Stomach (tissue), 8 donors: ENCODE measurements at regions not wholly inside any gene's neighbourhood (a gene's known extent, or its start where the extent isn't known, plus 50 kb on each side); places are given as distances from the start of the nearest gene placed in this dataset.

ENCODE experiments used
- DNase-seq, 2 donors: peaks; one replicate each; pipeline versions ENCODE4 v3.0.0 to v3.0.0-alpha.2; 2013 to 2019
- H3K27ac ChIP-seq, 5 donors: fragments of 200-600 bp in 4 of 5; sonication (generic) in 4 of 5; one replicate each; pipeline ENCODE4 v1.5.1; 2013 to 2019; ENCODE audit warnings: mild to moderate bottlenecking in 1 of 5, moderate library complexity in 1 of 5
- H3K27me3 ChIP-seq, 3 donors: fragments of 200-600 bp; sonication (generic); one replicate each; pipeline ENCODE4 v1.5.1; 2017 to 2019; ENCODE audit warnings: mixed run types in 1 of 3
- H3K36me3 ChIP-seq, 4 donors: fragments of 200-600 bp; sonication (generic); 1 replicate in 3 of 4; 2 replicates in 1 of 4; pipeline ENCODE4 v1.5.1; 2016 to 2019
- H3K4me1 ChIP-seq, 4 donors: fragments of 200-600 bp; sonication (generic); one replicate each; pipeline ENCODE4 v1.5.1; 2016 to 2019
- H3K4me3 ChIP-seq, 4 donors: fragments of 200-600 bp; sonication (generic) in 3 of 4; one replicate each; pipeline ENCODE4 v1.5.1; 2016 to 2019; ENCODE audit warnings: mild to moderate bottlenecking in 1 of 4
- H3K9me3 ChIP-seq, 4 donors: fragments of 200-600 bp; sonication (generic); one replicate each; pipeline ENCODE4 v1.5.1; 2016 to 2019
- CTCF ChIP-seq, 7 experiments: fragments of 450-650 bp in 4 of 7; fragments of 200-600 bp in 3 of 7; sonication (generic) in 3 of 7; IDR thresholded peaks; one replicate each; pipeline ENCODE4 v1.5.1; 2016 to 2019; ENCODE audit warnings: antibody characterized with exemption in 7 of 7, control low read depth in 2 of 7, mild to moderate bottlenecking in 1 of 7
- EP300 ChIP-seq: sonication (generic); formaldehyde crosslinking; IDR thresholded peaks from one replicate; pipeline ENCODE4 v1.6.1; 2017; ENCODE audit warnings: antibody characterized with exemption
- POLR2A ChIP-seq, 4 donors: fragments of 450-650 bp; IDR thresholded peaks; one replicate each; pipeline ENCODE4 v1.6.1; 2016; ENCODE audit warnings: antibody characterized with exemption in 4 of 4, control low read depth in 2 of 4, mild to moderate bottlenecking in 1 of 4, moderate library complexity in 1 of 4
- POLR2AphosphoS5 ChIP-seq, 3 donors: sonication (generic); formaldehyde crosslinking; IDR thresholded peaks; one replicate each; pipeline ENCODE4 v1.6.1; 2016; ENCODE audit warnings: antibody characterized with exemption in 3 of 3
- WGBS, 5 donors: extraction: QIAGEN DNeasy Blood & Tissue Kit in 3 of 5; methylation state at CpG; one replicate each; pipeline versions ENCODE4 v1.1.5 to v1.1.7; 2013 to 2018; 5-methylcytosine and 5-hydroxymethylcytosine counted together
- intact Hi-C: fragments of 100-400 bp; cut with DNase I; formaldehyde crosslinking; loops from one replicate; pipeline ENCODE4 v1.15.1; 2023; ENCODE audit warnings: low total_unique reads
- donor health status: healthy with polysubstance abuse.
- donor health status: Bipolar disorder and iron deficiency.
- donor health status: healthy.

- Histone ChIP-seq H3K27me3 (peaks cover 0 to 74% (median 24%) of the 10 kb centered on the region in 3 donors), H3K27ac (no peak overlapping the region), H3K36me3 (no peaks in the 10 kb centered on the region), H3K4me1 (no peaks in the 10 kb centered on the region), H3K4me3 (no peak overlapping the region), H3K9me3 (no peaks in the 10 kb centered on the region)
- TF ChIP-seq CTCF (IDR thresholded peaks at IDR 0.05): no peak
- no peak for TF ChIP-seq POLR2AphosphoS5 (IDR thresholded peaks at IDR 0.05)
- no peak for TF ChIP-seq POLR2A (IDR thresholded peaks at IDR 0.05)
- TF ChIP-seq EP300: no peak
- DNase-seq: no peak
- WGBS, 5 donors: 62 to 75% (median 63%) methylated on average over 7 to 10 of the region's 10 CpGs
- intact Hi-C loops: no loop called here
Observed at GRCh38 chr1:29441916-29442668, 205.8 kb downstream of the PTPRU start.

GRCh38 chr1:29439615-29440014, 203.3 kb downstream of the PTPRU start:
- no peaks in the 10 kb centered on the region for H3K36me3 ChIP-seq
- H3K4me1 ChIP-seq: no peaks in the 10 kb centered on the region
- intact Hi-C loops: no loop called here
- peaks cover 0 to 59% (median 28%) of the 10 kb centered on the region in 3 donors for H3K27me3 ChIP-seq
- H3K27ac ChIP-seq: no peak overlapping the region
- no peaks in the 10 kb centered on the region for H3K9me3 ChIP-seq
- no peak for DNase-seq
- no peak overlapping the region for H3K4me3 ChIP-seq
- TF ChIP-seq POLR2A (IDR thresholded peaks at IDR 0.05) (no peak), POLR2AphosphoS5 (IDR thresholded peaks at IDR 0.05) (no peak), CTCF (IDR thresholded peaks at IDR 0.05) (no peak), EP300 (no peak)
- WGBS, 5 donors: 39 to 55% (median 47%) methylated on average over 7 of the region's 7 CpGs

GRCh38 chr1:29438991-29439390, 202.7 kb downstream of the PTPRU start:
- intact Hi-C loops: no loop called here
- no peak overlapping the region for H3K27ac ChIP-seq
- no peaks in the 10 kb centered on the region for H3K9me3 ChIP-seq
- DNase-seq: no peak
- no peaks in the 10 kb centered on the region for H3K4me1 ChIP-seq
- no peak overlapping the region for H3K4me3 ChIP-seq
- TF ChIP-seq EP300: no peak
- TF ChIP-seq CTCF (IDR thresholded peaks at IDR 0.05): no peak
- TF ChIP-seq POLR2AphosphoS5 (IDR thresholded peaks at IDR 0.05): no peak
- no peak for TF ChIP-seq POLR2A (IDR thresholded peaks at IDR 0.05)
- no peaks in the 10 kb centered on the region for H3K36me3 ChIP-seq
- 79 to 83% (median 83%) methylated on average over 10 of the region's 10 CpGs for WGBS, 5 donors
- peaks cover 0 to 53% (median 27%) of the 10 kb centered on the region in 3 donors for H3K27me3 ChIP-seq

GRCh38 chr1:29437946-29438345, 201.6 kb downstream of the PTPRU start:
- Histone ChIP-seq H3K4me1 (no peaks in the 10 kb centered on the region), H3K4me3 (no peak overlapping the region), H3K9me3 (no peaks in the 10 kb centered on the region), H3K36me3 (no peaks in the 10 kb centered on the region), H3K27ac (no peak overlapping the region), H3K27me3 (peaks cover 0 to 43% (median 17%) of the 10 kb centered on the region in 3 donors)
- no peak for DNase-seq
- no peak for TF ChIP-seq CTCF (IDR thresholded peaks at IDR 0.05)
- TF ChIP-seq POLR2A (IDR thresholded peaks at IDR 0.05): no peak
- no peak for TF ChIP-seq EP300
- TF ChIP-seq POLR2AphosphoS5 (IDR thresholded peaks at IDR 0.05): no peak
- 53 to 65% (median 57%) methylated on average over 3 to 4 of the region's 4 CpGs for WGBS, 5 donors
- intact Hi-C loops: no loop called here
